NB4 (cell line): ENCODE measurements at regions not wholly inside any gene's neighbourhood (a gene's known extent, or its start where the extent isn't known, plus 50 kb on each side); places are given as distances from the start of the nearest gene placed in this dataset.

Experiments used
- DNase-seq: peaks from one replicate; pipeline ENCODE4 v3.0.0; 2010; ENCODE audit warnings: low read depth
- H3K4me3 ChIP-seq: one replicate; pipeline ENCODE4 v1.5.1; 2011; ENCODE audit warnings: mild to moderate bottlenecking, low read depth, low read length, moderate library complexity
- MYC ChIP-seq: IDR thresholded peaks from 2 replicates; pipeline ENCODE4 v1.6.1; 2011; ENCODE audit warnings: low read depth, low read length
- POLR2A ChIP-seq: IDR thresholded peaks from 2 replicates; pipeline ENCODE4 v1.6.1; 2011; ENCODE audit warnings: mild to moderate bottlenecking; ENCODE audit not compliant: insufficient read length; ENCODE audit errors: extremely low read depth
- TF ChIP-seq, protein P1 (sequence below): IDR thresholded peaks from 2 replicates; pipeline ENCODE4 v1.6.1; 2011; ENCODE audit warnings: low read depth, low read length
- TF ChIP-seq, protein P2 (sequence below): IDR thresholded peaks from one replicate; pipeline ENCODE4 v1.5.1; 2012; ENCODE audit warnings: low read depth, low read length

DNA sequence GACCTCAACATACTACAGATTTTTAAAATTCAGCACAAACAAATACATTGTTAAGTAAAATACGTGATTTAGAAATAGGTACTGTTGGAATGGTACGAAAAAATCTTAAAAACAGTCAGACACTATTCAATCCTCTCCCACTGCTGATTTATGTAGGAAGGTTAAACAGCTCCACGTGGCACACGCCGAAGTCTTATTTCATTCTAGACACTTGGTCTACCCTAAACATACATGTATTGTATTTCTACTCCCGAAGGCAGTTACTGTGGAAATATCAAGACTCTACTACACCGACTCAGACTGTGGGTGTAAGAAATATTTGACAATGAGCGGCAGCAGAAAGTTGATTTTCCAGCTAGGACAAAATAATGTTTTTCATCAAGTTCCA lies 130.6 kb downstream of the MPP7 start:
- no peak overlapping the region for H3K4me3 ChIP-seq
- no peak for DNase-seq
- TF ChIP-seq, protein P1, sequence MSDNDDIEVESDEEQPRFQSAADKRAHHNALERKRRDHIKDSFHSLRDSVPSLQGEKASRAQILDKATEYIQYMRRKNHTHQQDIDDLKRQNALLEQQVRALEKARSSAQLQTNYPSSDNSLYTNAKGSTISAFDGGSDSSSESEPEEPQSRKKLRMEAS, result no peak
- TF ChIP-seq, protein P2, sequence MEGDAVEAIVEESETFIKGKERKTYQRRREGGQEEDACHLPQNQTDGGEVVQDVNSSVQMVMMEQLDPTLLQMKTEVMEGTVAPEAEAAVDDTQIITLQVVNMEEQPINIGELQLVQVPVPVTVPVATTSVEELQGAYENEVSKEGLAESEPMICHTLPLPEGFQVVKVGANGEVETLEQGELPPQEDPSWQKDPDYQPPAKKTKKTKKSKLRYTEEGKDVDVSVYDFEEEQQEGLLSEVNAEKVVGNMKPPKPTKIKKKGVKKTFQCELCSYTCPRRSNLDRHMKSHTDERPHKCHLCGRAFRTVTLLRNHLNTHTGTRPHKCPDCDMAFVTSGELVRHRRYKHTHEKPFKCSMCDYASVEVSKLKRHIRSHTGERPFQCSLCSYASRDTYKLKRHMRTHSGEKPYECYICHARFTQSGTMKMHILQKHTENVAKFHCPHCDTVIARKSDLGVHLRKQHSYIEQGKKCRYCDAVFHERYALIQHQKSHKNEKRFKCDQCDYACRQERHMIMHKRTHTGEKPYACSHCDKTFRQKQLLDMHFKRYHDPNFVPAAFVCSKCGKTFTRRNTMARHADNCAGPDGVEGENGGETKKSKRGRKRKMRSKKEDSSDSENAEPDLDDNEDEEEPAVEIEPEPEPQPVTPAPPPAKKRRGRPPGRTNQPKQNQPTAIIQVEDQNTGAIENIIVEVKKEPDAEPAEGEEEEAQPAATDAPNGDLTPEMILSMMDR, result no peak
- TF ChIP-seq MYC (no peak), POLR2A (no peak)

DNA sequence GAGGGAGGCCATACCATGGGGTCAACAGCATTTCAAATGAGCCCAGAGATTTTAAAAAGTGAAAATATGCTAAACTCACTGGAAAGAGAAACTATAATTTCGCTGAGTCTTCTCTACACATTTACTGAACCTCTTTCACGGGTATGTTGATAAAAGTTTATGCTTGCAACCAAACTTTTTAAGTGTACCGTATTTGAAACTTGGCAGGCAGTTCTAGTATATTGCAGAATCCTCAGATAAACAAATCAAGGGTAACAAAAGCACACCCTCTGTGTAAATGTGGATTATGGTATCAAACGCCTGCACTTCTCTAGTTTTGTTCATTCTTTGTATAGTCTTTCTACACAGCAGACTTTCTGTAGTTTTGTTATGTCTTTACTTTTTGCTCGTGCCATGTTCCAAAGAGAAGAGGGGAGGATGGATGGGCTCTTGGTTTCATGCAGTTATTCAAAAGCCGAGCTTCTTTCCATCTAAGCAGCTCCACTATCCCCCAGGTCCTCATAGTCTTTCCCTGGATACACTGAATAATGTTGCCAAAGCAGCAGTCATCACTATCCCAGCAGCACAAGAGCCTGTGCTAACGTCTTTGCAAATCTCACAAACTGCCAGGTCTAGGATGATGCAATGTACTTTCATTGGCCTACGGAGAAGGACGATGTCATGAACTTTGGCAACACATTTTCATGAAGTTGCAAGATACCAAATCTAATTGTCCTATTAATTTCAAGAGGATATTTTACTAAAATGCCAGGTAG lies 131.2 kb downstream of the MPP7 start:
- no peak overlapping the region for H3K4me3 ChIP-seq

DNA sequence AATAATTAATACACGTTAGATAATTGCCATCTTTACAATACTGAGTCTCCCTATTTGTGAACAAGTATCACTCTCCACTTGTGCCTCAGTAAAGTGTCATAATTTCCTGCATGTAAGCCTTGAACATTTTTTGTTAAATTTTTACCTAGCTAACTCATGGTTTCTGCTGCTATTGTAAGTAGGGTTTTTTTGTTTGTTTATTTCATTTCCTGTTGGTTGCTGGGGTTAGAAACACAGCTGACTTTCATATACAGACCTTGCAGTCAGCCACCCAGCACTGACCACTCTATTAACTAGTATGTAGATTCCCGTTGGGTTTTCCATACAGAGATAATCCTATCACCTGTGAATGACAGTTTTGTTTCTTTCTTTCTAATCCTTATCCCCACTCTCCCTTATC lies 133.3 kb downstream of the MPP7 start:
- no peak for DNase-seq
- no peak overlapping the region for H3K4me3 ChIP-seq
- TF ChIP-seq, protein P1, result no peak
- TF ChIP-seq MYC, result no peak

More for the DNA sequence above, 131.2 kb downstream of the MPP7 start:
- TF ChIP-seq, protein P1, result no peak
- TF ChIP-seq, protein P2, result no peak
- no peak for TF ChIP-seq MYC
- no peak for TF ChIP-seq POLR2A
- DNase-seq, result no peak

DNA sequence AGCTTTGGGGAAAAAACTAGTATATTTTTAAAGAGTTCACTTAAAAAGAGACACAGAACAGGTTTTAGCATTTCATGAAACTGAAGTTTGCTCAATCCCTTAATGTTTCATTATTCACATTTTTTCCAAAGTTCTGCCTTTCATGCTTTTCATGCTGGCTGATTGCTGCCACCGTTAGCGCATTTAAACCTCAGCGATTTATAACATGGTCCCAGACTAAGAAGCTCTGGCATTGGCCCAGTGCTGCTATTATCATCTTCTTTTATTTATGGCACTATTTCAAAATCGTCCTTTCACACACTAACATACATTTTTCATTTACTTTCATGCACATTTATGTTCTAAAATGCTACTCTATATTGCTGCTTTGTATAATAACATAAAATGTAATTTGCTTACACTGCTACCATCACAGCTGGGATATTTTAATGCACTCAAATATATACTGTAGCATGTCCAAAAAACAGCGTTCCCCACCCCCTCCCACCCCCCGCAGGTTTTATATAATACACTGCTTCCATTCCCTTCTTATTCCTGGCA lies 141.9 kb downstream of the MPP7 start:
- TF ChIP-seq MYC (no peak), POLR2A (no peak)
- TF ChIP-seq, protein P2, result no peak
- TF ChIP-seq, protein P1, result no peak
- no peak for DNase-seq
- H3K4me3 ChIP-seq, result no peak overlapping the region

DNA sequence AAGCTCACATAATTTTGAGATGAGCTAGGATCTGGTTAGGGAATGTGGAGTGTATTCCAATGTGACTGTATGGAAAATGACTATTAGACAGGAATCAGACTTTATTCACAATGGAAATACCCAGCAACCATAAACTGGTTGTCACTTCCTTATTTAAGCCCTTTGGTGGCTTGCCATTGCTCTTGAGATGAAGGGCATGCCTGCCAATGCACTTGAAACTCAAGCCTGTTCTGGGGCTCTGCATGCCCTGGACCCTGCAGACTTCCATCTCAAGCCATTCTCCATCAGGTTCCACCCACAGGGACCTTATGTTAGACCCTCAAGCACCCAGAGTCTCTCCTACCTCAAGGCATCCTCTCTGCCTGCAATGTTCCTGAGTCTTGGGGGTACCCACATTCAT lies 145.5 kb downstream of the MPP7 start:
- no peak for DNase-seq
- H3K4me3 ChIP-seq, result no peak overlapping the region
- TF ChIP-seq POLR2A (no peak), MYC (no peak)
- TF ChIP-seq, protein P2, result no peak
- TF ChIP-seq, protein P1, result no peak

DNA sequence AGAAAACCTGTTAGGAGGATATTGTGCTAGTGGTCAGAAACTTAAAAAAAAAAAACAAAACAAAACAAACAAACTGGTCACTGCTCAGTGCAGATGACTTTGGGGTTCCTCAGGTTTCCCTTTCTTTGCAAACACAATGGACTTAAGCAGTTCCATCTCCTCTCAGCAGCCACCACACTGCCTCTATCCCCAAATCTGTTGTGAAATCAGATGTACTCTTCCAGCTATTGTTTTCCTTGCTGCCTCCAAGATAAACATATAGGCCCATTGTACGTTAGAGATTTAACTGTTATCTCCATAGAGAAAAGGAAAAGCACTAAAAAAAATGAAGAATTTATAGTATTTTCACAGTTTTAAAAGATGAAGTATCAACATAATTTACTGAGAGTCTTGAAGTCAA lies 147.1 kb downstream of the MPP7 start:
- H3K4me3 ChIP-seq, result no peak overlapping the region
- TF ChIP-seq, protein P1, result no peak
- TF ChIP-seq, protein P2, result no peak
- TF ChIP-seq MYC (no peak), POLR2A (no peak)
- no peak for DNase-seq
